ENCODE measurements at regions not wholly inside any gene's neighbourhood (a gene's known extent, or its start where the extent isn't known, plus 50 kb on each side); places are given as distances from the start of the nearest gene placed in this dataset.
"Not testable (repeated sequence)": the region's sequence is repeated elsewhere in the genome, so short reads cannot be mapped to it uniquely, and the experiment has no call there.

- Histone ChIP-seq H3K9ac (ENCODE audit: insufficient read length) (no peak overlapping the region), H3K4me3 (no peak overlapping the region), H3K27ac (no peak overlapping the region), H3K9me3 (ENCODE audit: low read depth, low read length) (no peaks in the 10 kb centered on the region), H3K36me3 (ENCODE audit: insufficient read depth, low read length) (no peaks in the 10 kb centered on the region)
- TF ChIP-seq POLR2AphosphoS5 (IDR thresholded peaks at IDR 0.05; ENCODE audit: borderline replicate concordance, low read depth, low read length) (no peak), FOXP2 (optimal IDR thresholded peaks at IDR 0.05; ENCODE audit: control extremely low read depth, extremely low read length, insufficient read depth) (no peak), EZH2 (IDR thresholded peaks at IDR 0.05) (no peak)
- DNase-seq (ENCODE audit: low read depth, low spot score), result no peak
Observed at GRCh38 chr2:184129073-184129472, 469.3 kb upstream of the ZNF804A start.

- Histone ChIP-seq H3K9me3 (ENCODE audit: low read depth, low read length) (no peaks in the 10 kb centered on the region), H3K4me3 (no peak overlapping the region), H3K36me3 (ENCODE audit: insufficient read depth, low read length) (no peaks in the 10 kb centered on the region), H3K27ac (no peak overlapping the region), H3K9ac (ENCODE audit: insufficient read length) (no peak overlapping the region)
- TF ChIP-seq FOXP2 (optimal IDR thresholded peaks at IDR 0.05; ENCODE audit: control extremely low read depth, extremely low read length, insufficient read depth) (no peak), EZH2 (IDR thresholded peaks at IDR 0.05) (no peak), POLR2AphosphoS5 (IDR thresholded peaks at IDR 0.05; ENCODE audit: borderline replicate concordance, low read depth, low read length) (no peak)
- no peak for DNase-seq (ENCODE audit: low read depth, low spot score)
Observed at GRCh38 chr2:184137955-184138354, 460.4 kb upstream of the ZNF804A start.

- Histone ChIP-seq H3K36me3 (ENCODE audit: insufficient read depth, low read length) (no peaks in the 10 kb centered on the region), H3K9me3 (ENCODE audit: low read depth, low read length) (no peaks in the 10 kb centered on the region), H3K9ac (ENCODE audit: insufficient read length) (no peak overlapping the region), H3K4me3 (no peak overlapping the region), H3K27ac (no peak overlapping the region)
- TF ChIP-seq EZH2 (IDR thresholded peaks at IDR 0.05) (no peak), FOXP2 (optimal IDR thresholded peaks at IDR 0.05; ENCODE audit: control extremely low read depth, extremely low read length, insufficient read depth) (no peak), POLR2AphosphoS5 (IDR thresholded peaks at IDR 0.05; ENCODE audit: borderline replicate concordance, low read depth, low read length) (no peak)
- no peak for DNase-seq (ENCODE audit: low read depth, low spot score)
Observed at GRCh38 chr2:184141866-184142265, 456.5 kb upstream of the ZNF804A start.

GRCh38 chr2:184154438-184154837, 443.9 kb upstream of the ZNF804A start:
- TF ChIP-seq POLR2AphosphoS5 (IDR thresholded peaks at IDR 0.05; ENCODE audit: borderline replicate concordance, low read depth, low read length), result no peak
- no peak for TF ChIP-seq EZH2 (IDR thresholded peaks at IDR 0.05)
- no peak for TF ChIP-seq FOXP2 (optimal IDR thresholded peaks at IDR 0.05; ENCODE audit: control extremely low read depth, extremely low read length, insufficient read depth)
- no peak for DNase-seq (ENCODE audit: low read depth, low spot score)
- Histone ChIP-seq H3K9ac (ENCODE audit: insufficient read length) (no peak overlapping the region), H3K9me3 (ENCODE audit: low read depth, low read length) (no peaks in the 10 kb centered on the region), H3K36me3 (ENCODE audit: insufficient read depth, low read length) (no peaks in the 10 kb centered on the region), H3K4me3 (no peak overlapping the region), H3K27ac (no peak overlapping the region)

- no peaks in the 10 kb centered on the region for H3K9me3 ChIP-seq (ENCODE audit: low read depth, low read length)
- TF ChIP-seq POLR2AphosphoS5 (IDR thresholded peaks at IDR 0.05; ENCODE audit: borderline replicate concordance, low read depth, low read length) (no peak), EZH2 (IDR thresholded peaks at IDR 0.05) (no peak), FOXP2 (optimal IDR thresholded peaks at IDR 0.05; ENCODE audit: control extremely low read depth, extremely low read length, insufficient read depth) (no peak)
- H3K36me3 ChIP-seq (ENCODE audit: insufficient read depth, low read length), result no peaks in the 10 kb centered on the region
- no peak overlapping the region for H3K9ac ChIP-seq (ENCODE audit: insufficient read length)
- H3K4me3 ChIP-seq, result no peak overlapping the region
- no peak overlapping the region for H3K27ac ChIP-seq
- DNase-seq (ENCODE audit: low read depth, low spot score), result no peak
Observed at GRCh38 chr2:184155791-184156190, 442.5 kb upstream of the ZNF804A start.

GRCh38 chr2:184157141-184157540, 441.2 kb upstream of the ZNF804A start:
- TF ChIP-seq FOXP2 (optimal IDR thresholded peaks at IDR 0.05; ENCODE audit: control extremely low read depth, extremely low read length, insufficient read depth), result no peak
- TF ChIP-seq POLR2AphosphoS5 (IDR thresholded peaks at IDR 0.05; ENCODE audit: borderline replicate concordance, low read depth, low read length), result no peak
- no peak for TF ChIP-seq EZH2 (IDR thresholded peaks at IDR 0.05)
- H3K27ac ChIP-seq, result no peak overlapping the region
- H3K9me3 ChIP-seq (ENCODE audit: low read depth, low read length), result no peaks in the 10 kb centered on the region
- H3K4me3 ChIP-seq, result no peak overlapping the region
- no peak for DNase-seq (ENCODE audit: low read depth, low spot score)
- no peaks in the 10 kb centered on the region for H3K36me3 ChIP-seq (ENCODE audit: insufficient read depth, low read length)
- H3K9ac ChIP-seq (ENCODE audit: insufficient read length), result no peak overlapping the region

GRCh38 chr2:184162426-184162825, 435.9 kb upstream of the ZNF804A start:
- H3K36me3 ChIP-seq (ENCODE audit: insufficient read depth, low read length), result no peaks in the 10 kb centered on the region
- DNase-seq (ENCODE audit: low read depth, low spot score), result no peak
- H3K9me3 ChIP-seq (ENCODE audit: low read depth, low read length), result no peaks in the 10 kb centered on the region
- H3K9ac ChIP-seq (ENCODE audit: insufficient read length), result no peak overlapping the region
- H3K27ac ChIP-seq, result no peak overlapping the region
- no peak overlapping the region for H3K4me3 ChIP-seq
- no peak for TF ChIP-seq POLR2AphosphoS5 (IDR thresholded peaks at IDR 0.05; ENCODE audit: borderline replicate concordance, low read depth, low read length)

GRCh38 chr2:184168823-184169222, 429.5 kb upstream of the ZNF804A start:
- DNase-seq (ENCODE audit: low read depth, low spot score); H3K4me3 ChIP-seq; H3K9me3 ChIP-seq (ENCODE audit: low read depth, low read length); H3K36me3 ChIP-seq (ENCODE audit: insufficient read depth, low read length); H3K9ac ChIP-seq (ENCODE audit: insufficient read length); H3K27ac ChIP-seq: not testable (repeated sequence)

GRCh38 chr2:184169366-184169765, 429.0 kb upstream of the ZNF804A start:
- DNase-seq (ENCODE audit: low read depth, low spot score), result no peak
- Histone ChIP-seq H3K9ac (ENCODE audit: insufficient read length) (no peak overlapping the region), H3K27ac (no peak overlapping the region), H3K9me3 (ENCODE audit: low read depth, low read length) (no peaks in the 10 kb centered on the region), H3K4me3 (no peak overlapping the region), H3K36me3 (ENCODE audit: insufficient read depth, low read length) (no peaks in the 10 kb centered on the region)
- TF ChIP-seq POLR2AphosphoS5 (IDR thresholded peaks at IDR 0.05; ENCODE audit: borderline replicate concordance, low read depth, low read length) (no peak), EZH2 (IDR thresholded peaks at IDR 0.05) (no peak), FOXP2 (optimal IDR thresholded peaks at IDR 0.05; ENCODE audit: control extremely low read depth, extremely low read length, insufficient read depth) (no peak)
